Hepatocyte (in vitro differentiated cells): ENCODE measurements at regions not wholly inside any gene's neighbourhood (a gene's known extent, or its start where the extent isn't known, plus 50 kb on each side); places are given as distances from the start of the nearest gene placed in this dataset.

Experiments used
- CTCF ChIP-seq: fragments of 200-600 bp; sonication (generic); IDR thresholded peaks from 2 replicates; pipeline ENCODE4 v1.5.1; 2016; ENCODE audit warnings: antibody characterized with exemption, mild to moderate bottlenecking; ENCODE audit not compliant: poor library complexity
- EZH2 ChIP-seq: fragments of 200-600 bp; sonication (generic); IDR thresholded peaks from 2 replicates; pipeline ENCODE4 v1.6.1; 2016; ENCODE audit warnings: antibody characterized with exemption, mild to moderate bottlenecking, borderline replicate concordance
- EZH2phosphoT487 ChIP-seq: fragments of 200-600 bp; sonication (generic); IDR thresholded peaks from one replicate; pipeline ENCODE4 v1.6.1; 2018; ENCODE audit warnings: antibody characterized with exemption, mild to moderate bottlenecking, low read depth, moderate library complexity; ENCODE audit not compliant: unreplicated experiment, severe bottlenecking

- no peak for TF ChIP-seq CTCF
- TF ChIP-seq EZH2phosphoT487, result no peak
- TF ChIP-seq EZH2, result no peak
Measured at GRCh38 chr21:23507501-23507900, 2099.8 kb downstream of the MRPL39 start.
